ENCODE measurements at regions not wholly inside any gene's neighbourhood (a gene's known extent, or its start where the extent isn't known, plus 50 kb on each side); places are given as distances from the start of the nearest gene placed in this dataset.
"Not testable (repeated sequence)": the region's sequence is repeated elsewhere in the genome, so short reads cannot be mapped to it uniquely, and the experiment has no call there.

GRCh38 chr5:124895236-124895635 lies 148.8 kb upstream of the ZNF608 start:
- DNase-seq (ENCODE audit: low spot score) = no peak

DNA sequence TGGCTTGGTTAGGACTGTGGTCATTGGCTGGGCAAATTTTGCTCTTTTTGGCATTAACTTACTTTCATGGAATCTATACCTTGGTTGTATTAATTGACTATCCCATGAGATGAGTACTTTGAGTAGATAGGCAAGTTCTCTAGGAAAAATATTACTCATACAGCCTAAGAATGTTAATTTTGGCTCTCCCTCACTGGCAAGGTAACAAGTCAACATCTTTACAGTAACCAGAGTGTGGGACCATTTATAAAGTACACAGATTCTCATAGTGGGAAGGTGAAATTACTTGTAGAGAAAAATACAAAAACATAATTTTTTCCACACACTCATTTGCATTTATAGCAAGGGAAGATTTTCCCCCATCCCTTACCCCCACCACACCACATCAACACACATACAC lies 154.6 kb upstream of the ZNF608 start:
- no peak for DNase-seq (ENCODE audit: low spot score)

- DNase-seq (ENCODE audit: low spot score) = no peak
Measured at GRCh38 chr5:124902097-124902821, 155.8 kb upstream of the ZNF608 start.

- no peak for DNase-seq (ENCODE audit: low spot score)
Measured at GRCh38 chr5:124905256-124906130, 159.1 kb upstream of the ZNF608 start.

DNA sequence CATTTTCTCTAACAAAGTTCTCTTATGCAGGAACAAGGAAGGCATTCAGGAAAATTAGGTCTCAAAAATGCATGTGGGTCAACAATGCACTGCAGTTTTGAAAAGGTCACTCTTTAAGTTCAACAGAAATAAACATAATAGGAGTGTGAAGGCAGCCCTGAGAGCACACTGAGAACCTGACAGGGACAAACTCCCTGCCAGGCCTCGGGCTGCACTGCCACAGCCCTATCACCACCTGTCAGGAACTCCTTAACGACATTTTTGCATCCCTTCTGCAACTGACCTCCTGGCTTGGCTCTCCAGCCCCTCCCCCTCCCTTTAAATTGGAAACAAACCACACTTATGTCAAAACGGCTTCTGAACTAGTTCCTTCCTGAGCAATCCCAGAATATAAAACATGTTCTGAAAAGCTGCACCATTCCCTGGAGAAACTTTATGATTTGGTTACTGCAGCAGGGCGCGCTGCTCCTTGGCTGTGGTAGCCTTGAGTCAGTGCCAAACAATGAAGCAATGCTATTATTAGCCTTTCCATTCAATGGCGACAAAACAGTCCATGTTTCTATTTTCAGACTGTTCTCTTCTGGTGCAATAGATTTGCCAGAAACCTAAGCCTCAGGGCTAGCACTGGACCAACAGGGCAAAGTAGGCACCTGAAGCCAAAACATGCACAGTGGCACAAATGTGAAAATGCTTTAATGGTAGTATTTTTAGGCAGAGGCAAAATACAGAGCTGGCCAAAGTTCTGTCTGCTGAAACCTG lies 160.1 kb upstream of the ZNF608 start:
- DNase-seq (ENCODE audit: low spot score) = no peak

GRCh38 chr5:124907098-124907644 lies 160.7 kb upstream of the ZNF608 start:
- no peak for DNase-seq (ENCODE audit: low spot score)

DNA sequence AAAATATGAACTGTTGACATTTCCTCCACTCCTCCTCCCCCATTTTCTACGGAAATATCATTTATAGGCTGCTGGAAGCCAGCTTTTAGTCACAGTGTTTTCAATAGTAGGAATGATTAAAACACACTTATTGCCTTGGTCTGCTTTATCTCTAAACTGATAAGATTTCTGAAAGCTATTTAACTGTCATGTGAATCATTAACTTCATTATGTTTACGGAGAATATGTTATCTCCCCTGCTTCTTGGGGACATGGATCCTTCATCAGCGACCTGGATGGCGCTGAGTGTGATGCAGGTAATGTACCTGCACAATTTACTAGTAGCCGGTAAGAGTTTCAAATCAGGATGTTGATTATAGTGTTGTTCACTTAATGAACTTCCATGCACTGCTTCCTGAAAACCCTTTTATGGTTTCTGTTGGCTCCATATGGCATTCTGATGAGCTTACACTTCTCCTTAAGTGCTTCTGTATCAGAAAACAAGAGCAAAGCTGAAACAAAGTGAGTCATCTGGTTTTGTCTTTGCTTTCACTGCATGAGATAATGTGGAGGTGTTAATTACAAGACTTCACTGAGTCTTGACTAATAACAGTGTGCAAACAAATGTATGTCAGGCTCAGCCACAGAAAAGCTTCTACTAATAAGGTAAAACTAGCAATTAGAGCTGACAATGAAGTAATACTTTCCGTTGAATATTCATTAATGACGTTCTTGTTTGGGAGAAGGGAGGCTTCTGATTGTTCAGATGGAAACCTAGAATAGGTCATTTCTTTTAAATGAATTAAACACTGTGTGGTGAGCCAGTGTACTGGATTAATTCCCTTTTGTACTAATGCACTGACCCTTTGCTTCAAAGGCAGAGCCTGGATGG lies 162.4 kb upstream of the ZNF608 start:
- DNase-seq (ENCODE audit: low spot score) = no peak

DNA sequence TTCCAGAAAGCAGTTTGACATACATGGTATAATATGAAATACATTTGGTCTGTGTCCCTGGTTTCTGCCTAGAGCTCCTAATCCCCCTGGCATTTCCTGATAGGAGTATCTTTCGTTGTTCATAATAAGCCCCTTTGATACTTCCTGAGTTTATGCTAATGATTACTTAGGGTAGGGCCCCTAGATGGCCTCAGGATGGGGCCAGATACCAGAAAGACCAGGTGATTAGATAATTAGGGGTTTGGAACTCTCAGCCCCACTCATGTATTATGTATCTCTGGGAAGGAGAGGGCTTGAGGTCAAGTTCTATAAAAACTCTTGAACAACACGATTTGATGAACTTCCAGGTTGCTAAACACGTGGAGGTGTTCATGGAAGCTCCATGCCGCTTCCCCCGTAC lies 163.3 kb upstream of the ZNF608 start:
- DNase-seq (ENCODE audit: low spot score) = no peak

- DNase-seq (ENCODE audit: low spot score) = no peak
Measured at GRCh38 chr5:124910354-124911016, 164.0 kb upstream of the ZNF608 start.

- DNase-seq (ENCODE audit: low spot score) = no peak
Measured at GRCh38 chr5:124912638-124913328, 166.3 kb upstream of the ZNF608 start.

- no peak for DNase-seq (ENCODE audit: low spot score)
Measured at GRCh38 chr5:124913329-124913653, 166.9 kb upstream of the ZNF608 start.

- not testable (repeated sequence) for DNase-seq (ENCODE audit: low spot score)
Measured at GRCh38 chr5:124916313-124916712, 169.9 kb upstream of the ZNF608 start.

DNA sequence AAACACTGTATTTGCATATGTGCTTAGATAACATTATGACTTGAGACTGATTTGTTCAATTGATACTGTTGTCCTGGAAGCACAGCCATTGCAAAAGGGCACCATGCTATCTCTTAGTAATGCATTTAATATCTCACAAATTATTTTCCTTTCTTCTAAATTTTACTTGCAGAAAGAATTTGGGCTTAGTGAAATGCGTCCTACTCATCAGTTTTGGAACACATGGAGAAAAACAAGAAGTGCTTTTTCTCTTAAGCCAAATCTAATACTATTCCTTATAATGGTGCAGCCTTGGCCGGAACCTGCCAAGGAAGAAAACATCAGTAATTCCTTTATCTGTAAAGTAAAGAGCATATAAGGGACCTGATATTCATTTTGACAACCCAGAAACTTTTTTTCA lies 172.2 kb upstream of the ZNF608 start:
- DNase-seq (ENCODE audit: low spot score) = no peak

DNA sequence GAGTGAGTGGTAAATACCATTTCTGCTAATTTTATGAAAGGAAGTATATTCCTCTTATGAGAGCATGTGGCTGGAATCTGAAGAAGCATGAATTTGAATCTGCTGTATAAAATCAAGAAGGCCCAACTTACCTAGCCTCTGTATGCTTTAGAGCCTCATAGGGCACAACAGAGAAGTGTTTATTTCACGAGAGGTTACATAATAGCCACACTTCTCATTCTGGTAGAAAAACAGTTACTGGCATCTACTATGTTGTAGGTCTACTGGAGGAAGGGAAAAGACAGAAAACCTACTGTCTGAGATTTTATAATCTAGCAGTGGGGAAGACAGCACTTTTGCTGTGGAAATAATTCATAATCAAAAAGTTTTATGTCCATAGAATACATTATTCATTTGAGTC lies 172.6 kb upstream of the ZNF608 start:
- DNase-seq (ENCODE audit: low spot score) = no peak

- no peak for DNase-seq (ENCODE audit: low spot score)
Measured at GRCh38 chr5:124919747-124920525, 173.5 kb upstream of the ZNF608 start.

DNA sequence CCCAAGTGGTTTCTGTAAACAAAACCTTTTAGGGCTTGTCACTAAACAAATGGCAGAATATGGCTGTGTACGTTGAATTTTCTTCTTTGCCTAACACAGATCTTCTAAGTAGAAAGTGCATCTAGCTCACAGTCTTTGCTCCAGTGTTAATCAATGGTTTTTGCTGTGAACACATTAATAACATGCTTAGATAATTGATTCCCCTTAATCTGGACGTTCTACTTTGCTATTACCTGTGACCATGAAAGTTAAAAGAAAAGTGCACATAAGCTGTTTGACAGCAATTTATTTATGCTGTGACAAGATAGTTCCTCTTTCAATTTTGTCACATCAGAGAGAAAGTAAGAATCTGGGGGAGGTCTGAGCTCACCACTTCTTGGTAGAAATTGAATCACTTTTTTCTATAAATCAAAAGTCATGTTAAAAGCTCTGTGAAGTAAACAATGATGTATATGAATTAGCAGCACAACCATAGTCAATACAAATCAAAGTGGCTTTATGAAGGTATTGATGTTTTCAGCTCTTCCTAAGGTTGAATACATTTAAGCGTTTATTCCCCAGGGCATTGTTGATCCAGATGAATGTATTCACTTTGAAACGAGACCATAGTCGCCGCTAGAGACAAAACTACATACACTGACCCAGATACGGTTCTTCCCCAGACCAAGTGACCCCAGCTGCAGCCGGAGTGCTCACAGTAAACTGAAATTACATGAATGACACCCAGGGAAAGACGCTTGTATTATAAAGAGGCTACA lies 174.6 kb upstream of the ZNF608 start:
- no peak for DNase-seq (ENCODE audit: low spot score)

GRCh38 chr5:124921694-124922093 lies 175.3 kb upstream of the ZNF608 start:
- DNase-seq (ENCODE audit: low spot score) = no peak

- no peak for DNase-seq (ENCODE audit: low spot score)
Measured at GRCh38 chr5:124922255-124922975, 176.0 kb upstream of the ZNF608 start.
